HG02571 (cell line): ENCODE measurements at regions not wholly inside any gene's neighbourhood (a gene's known extent, or its start where the extent isn't known, plus 50 kb on each side); places are given as distances from the start of the nearest gene placed in this dataset.
"Not testable (repeated sequence)": the region's sequence is repeated elsewhere in the genome, so short reads cannot be mapped to it uniquely, and the experiment has no call there.

ENCODE experiments used
- ATAC-seq: cut with Tn5 transposase; IDR thresholded peaks from one replicate; pipeline ENCODE4 v1.9.1; 2021; ENCODE audit warnings: mild to moderate bottlenecking, moderate library complexity; ENCODE audit not compliant: unreplicated experiment

DNA sequence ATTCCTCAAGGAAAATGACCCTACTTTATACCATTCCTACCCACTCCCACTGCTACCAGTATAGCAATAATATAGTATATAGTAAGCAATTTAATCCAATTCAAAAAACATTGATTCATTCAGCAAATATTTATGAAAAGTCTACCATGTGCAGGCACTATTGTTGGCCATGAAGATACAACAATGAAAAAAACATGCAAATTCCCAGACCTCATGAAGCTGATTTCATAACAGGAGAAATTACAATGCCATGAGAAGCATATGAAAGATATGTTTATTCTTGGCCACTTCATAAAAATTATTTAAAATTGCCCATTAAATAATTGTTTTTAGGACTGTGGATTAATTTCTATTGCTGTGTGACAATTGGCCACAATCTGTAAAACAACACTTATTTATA, 315.8 kb upstream of the COL8A1 start:
- no peak for ATAC-seq

DNA sequence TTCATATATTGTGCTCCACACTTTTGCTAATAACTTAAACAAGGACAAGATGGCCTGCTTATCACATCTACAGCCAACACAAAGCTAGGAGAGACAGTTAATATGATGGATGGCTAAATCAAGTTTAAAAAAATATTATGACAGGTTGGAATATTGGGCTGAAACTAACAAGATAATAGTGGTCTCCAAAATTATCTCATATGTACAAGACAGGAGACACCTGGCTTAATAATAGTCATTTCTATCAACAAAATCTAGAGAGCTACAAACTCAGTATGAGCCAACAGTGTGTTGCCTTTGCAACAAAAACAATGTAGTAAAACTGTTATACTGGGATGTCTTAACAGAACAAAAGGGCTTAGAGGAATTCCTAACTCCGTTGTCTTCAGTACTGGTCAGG, 317.1 kb upstream of the COL8A1 start:
- no peak for ATAC-seq

DNA sequence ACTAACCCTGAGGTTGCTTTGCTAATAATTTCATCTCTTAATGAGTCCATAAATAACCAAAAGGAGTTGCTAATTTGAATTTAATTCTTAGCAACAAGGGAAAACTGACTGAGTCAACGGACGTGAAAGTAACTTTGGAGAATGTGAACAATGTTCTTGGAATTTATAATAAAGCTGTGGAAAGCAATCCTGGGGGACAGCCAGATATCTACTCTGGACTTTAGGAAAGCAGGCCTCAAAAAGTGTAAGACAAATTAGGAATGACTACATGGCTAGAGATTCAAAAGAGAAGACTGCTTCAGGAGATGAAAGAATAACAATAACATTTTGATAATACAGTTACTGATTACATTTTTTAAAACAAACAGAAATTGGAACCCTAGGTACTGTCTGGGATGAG, 318.4 kb upstream of the COL8A1 start:
- no peak for ATAC-seq

DNA sequence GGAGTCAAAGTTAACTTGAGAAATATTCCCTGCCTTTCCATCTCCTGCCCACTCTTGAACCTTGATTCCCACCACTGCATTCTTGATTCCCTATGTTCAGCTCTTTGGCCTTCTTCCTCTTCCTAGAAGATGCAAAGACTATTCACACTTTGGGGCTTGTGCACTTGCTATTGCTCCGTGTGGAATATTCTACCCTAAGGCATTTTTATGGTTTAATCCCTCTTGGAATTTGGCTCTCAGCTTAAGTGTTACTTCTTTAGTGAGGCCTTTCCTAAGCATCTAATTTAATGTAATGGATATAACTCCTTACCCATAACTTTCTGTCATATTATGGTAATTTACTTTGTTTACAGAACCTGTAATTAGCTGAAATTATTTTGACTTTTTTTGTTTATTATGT, 318.9 kb upstream of the COL8A1 start:
- no peak for ATAC-seq

DNA sequence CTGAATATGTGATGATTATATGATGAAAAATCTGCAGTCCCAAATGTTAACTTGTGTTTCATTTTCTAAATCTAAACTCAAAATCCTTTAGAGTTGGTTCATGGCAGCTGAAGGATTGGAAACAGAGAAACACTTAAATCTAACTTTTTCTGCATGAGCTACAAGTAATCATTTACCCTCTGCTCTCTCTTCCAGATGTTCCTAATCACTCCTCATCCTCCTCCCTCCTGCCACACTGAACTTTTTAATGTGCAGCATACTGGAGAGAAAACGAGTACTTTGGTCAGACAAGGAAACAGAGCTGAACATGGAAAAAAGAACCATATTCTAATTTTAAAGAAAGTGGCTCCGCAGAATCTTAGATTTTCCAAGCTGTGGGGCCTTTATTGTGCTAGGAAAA, 321.2 kb upstream of the COL8A1 start:
- no peak for ATAC-seq

DNA sequence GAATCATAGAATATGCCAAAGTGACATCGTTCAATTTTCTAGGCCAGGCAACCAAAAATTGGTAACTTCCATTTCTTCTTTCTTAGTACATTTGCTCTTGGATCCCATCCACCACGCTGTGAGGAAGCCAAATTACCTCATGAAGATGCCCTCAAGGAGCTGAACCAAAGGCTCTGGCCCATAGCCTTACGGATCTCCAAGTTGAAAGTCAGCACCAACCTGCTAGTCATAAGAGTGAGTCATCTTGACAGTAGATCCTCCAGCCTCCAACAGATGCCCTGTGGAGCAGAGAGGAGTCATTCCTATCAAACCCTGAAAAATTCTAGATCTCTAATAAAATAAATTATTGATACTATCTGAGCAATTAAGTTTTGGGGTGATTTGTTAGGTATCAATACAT, 322.5 kb upstream of the COL8A1 start:
- no peak for ATAC-seq

DNA sequence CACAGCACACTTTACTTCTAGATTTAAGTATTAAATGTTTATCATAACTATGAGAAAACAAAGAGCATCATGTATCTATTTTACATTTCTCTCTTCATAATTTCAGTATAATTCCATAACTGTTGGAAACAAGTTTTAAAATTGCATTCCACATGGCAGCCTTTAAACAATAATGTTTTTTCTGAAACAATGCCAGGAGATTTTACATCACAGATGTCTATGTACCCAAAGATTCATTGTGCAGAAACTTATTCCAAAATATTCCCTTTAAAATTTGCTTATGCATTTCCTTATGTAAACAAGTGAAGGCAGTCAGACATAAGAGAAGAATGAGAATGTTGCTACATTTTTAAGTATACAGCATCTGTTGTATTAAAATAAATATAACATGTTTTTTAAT, 324.9 kb upstream of the COL8A1 start:
- no peak for ATAC-seq

DNA sequence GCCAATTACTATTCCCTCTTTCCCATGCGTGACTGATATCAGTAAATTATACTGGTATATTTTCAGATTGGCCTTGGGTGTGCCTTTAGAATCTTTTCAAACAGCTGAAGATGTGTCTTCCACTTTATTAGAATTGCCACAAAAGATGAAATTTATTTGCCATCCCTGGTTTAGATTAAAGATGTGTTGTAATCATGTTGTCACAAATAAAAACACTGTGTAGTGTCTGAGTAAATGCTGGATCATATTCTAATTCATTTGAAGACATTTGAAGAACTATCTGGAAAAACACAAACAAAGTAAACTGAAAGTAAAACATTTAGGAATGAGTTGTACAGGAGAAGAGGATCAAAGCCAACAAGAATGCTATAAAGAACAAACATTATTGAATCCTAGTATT, 339.7 kb upstream of the COL8A1 start:
- no peak for ATAC-seq

DNA sequence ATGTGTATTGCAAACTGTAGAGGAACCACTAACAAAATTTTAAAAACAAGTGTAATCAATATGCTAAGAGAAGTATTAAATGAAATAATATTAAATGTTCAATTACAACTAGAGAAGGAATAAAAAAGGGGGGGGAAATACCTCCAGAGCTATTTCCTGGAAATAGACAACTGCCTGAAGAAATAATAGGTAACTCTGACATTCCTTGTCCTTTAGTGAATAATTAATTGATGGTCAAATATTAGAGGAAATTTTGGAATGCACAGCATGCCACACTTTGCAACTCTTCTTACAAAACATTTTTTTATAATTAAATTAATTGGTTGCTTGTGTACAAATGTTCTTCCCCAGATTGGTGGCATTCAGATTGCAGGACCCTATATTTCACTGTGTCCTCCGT, 342.6 kb upstream of the COL8A1 start:
- ATAC-seq, result no peak

DNA sequence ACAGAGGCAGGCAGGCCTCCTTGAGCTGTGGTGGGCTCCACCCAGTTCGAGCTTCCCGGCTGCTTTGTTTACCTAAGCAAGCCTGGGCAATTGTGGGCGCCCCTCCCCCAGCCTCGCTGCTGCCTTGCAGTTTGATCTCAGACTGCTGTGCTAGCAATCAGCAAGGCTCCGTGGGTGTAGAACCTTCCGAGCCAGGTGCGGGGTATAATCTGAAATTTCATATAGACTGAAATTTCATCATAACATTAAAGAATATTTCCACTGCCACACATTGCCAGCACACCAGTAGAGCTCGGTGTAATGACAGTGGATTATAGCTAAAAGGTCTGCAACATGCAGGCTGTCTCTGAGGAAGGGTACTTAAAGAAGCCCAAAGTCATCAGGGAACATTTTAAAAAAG, 344.3 kb upstream of the COL8A1 start:
- ATAC-seq, result not testable (repeated sequence)

DNA sequence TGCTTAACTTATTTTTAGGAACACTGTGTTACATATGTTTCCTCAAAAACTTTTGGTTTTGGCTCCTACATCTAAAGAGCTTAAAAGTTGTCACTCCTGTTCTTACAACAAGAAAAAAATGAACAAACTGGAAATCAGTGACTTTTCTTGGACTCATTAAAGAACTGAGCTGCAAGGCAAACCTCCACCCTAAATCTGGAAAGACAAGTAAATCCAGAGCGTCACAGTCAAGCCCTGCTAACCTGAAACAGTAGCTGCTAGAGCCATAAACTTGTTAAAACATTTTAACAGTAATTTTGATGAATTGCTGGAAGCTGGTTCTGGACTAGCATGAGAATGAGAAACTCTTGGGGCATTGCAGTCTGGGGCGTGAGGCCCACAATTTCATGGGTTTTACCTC, 350.5 kb upstream of the COL8A1 start:
- no peak for ATAC-seq

DNA sequence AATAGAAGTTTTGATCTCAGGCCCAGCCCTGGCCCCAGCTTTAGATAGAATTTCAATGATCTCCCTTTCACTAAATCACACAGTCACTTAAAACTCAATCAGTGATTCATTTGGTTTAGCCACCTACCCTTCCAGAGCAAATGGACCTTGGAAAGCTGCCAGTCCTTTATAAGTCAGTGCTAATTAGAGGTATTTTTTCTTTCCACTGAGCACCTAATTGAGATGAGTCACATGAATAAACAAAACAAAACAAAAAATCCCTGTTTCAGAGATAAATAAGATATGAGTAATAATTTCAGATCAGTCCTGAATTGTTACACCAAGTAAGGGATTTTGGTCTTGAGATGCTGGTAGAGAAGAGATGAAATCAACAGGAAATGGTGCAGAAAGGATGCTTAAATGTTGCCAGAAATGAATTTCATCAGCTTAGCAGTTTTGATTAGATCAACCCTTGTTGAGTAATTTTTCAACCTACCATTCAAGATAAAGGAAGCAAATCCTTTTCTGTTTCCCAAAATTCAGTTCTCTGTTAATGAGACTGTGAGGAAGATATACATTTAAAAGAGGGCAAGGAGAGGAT, 352.0 kb upstream of the COL8A1 start:
- no peak for ATAC-seq

DNA sequence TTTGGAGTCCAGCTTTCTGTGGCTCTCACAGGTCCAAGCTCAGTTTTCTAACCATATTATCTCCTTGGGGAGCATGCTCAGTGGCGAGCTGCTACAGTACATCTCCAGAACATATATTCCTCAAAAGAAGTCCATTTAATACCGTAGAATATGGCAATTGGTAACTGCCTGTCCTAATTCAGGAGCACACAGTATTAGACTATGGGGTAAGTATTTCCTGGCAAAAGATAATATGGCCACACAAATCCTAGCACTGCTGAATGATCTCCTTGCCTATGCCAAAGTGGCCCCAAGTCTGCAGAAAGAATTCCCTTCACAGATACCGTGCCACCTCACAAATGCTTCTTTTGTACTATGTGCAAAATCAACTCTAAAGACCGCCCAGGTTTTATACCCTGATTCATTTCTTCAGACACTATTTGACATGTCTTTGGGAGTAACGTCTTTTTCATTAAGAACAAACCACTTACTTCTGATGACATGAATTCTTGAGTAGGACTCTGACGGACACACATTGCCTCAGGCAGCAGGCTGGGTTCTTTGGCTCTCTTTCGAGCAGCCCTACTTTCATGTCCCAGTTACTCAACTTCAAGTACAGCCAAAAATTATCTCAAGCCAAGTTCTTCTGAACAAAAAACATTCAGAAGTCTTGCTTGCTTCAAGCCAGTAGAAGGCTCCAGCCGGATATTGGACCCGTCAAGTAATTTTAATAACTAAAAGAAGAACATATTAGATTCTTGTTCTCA, 368.3 kb upstream of the DCBLD2 start:
- ATAC-seq, result no peak

DNA sequence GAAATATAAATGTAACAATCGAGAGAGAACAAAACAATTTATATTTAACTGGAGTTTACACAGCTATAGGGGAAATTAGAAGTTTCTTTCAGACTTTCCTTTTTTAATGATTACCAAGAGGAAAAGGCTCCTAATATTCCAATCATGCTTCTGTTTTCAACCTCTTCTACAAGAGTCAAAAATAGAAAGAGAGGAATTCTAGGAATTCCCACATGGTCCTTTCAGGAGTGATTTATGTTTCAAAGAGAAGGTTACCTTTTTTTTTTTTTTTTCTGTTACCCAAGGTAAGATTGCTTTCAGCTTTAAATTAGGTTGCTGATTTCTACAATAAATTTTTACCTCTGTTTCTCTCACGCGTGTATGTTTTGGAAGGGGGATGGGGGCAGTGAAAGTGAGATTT, 355.3 kb upstream of the DCBLD2 start:
- no peak for ATAC-seq

DNA sequence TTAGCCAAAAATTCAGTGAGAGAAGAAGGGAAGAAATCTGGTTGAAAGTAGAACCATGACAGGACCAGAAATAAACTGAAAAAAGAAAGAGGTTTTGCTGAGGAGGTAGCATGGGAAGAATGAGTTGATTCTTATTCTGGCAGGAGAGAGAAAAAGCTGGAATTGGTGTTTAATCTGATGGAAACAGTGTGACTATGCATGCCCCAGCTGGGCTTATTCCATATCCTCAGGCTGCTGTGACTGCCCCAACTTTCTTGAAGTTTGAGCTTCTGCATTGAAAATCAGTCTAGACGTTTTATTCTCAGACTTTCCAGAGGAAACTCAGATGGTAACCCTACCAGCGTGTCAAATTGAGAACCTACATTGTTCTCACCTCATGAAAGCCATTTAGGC, 352.5 kb upstream of the DCBLD2 start:
- ATAC-seq, result no peak

DNA sequence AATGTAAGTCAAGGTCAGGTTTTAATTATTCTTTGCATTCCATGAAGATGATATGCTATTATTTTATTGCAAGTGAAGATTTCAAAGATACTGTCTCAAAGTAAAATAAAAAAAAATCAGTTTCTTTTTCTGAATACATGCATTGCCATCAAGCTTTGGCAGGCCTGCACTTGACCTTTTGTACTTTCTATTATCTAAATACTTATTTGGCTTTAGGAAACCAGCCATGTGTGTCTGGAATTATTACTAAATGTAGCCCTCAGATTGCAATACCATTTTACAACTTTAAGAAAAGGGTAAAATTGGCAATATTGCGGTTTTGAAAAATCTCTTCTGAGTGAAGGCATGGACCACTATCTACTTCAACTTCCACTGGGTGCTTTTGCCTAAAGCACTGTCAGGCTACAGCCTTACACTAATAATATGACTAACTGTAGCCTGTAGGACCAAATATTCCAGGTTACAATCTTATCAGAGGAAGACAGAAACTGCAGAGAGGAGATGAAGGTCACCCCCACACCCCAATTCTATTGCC, 349.4 kb upstream of the DCBLD2 start:
- ATAC-seq, result no peak

DNA sequence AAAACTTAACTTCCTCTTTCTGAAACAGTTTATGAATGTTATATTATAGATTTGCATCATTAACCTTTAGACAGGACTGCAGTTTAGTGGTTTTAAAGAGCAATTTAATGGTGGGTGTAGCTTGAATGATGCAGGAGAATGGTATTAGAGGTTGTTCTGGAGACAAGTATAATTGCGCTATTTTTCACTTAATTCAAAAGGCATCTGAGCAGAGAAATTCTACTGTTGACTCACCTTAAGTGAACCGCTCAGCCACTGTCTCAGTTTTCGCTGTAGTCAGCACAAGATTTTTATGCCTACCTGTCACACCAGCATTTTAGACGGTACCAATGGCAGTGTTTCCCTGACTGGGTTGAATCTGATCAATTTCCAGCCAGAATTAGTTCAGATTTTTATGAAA, 348.8 kb upstream of the DCBLD2 start:
- ATAC-seq, result no peak

DNA sequence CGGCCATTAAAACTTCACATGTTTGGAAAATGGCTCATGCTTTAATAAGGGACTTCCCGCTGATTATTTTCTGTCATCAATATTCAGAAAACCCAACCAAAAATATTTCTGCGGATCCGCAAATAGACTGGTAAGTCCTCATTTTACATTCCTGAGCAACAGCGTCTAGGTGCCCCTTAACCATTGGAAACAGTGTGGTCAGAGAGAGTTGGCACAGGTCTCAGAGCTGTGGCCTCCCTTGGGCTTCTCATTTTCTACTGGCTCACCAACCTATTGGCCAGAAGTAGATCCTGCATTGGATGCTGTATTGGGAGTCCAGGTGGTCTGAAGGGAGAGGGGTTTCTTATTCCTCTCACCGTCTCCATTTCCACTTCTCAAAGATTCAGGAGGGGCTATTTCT, 348.1 kb upstream of the DCBLD2 start:
- no peak for ATAC-seq

DNA sequence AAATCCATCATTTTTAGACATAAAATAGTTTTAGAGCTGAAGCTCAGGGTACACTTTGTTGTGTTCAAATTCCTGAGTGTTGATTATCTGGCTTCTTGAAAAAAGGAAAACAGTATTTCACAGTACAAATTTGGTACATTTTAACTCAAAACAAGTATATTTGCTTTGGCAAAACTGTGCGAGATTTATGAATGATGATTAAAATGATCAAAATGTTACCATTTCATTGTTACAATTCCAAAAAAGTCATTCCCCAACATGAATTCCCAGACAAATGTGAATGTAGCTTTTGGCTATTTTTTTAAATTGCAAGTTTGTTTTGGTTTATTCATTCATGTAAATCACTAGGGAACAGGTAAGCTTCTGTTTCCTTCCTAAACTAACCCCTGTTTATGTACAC, 347.4 kb upstream of the DCBLD2 start:
- ATAC-seq, result no peak

DNA sequence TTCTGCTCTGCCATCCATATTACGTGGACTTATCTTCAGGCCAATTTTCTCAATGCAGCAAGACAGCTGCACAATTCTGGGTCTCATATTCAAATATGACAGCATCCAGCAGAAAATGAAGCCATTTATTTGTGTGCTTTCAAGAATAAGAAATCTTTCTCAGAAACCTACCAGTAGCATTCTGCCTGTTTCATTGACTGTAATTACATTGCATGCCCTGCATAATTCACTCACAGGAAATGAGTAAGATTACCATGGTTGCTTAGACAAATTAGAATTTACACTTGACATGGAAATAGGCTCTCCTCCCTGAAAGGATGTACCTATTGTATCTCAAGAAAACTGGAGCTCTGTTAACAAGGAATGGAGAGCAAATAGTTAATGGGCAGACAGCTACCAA, 346.6 kb upstream of the DCBLD2 start:
- ATAC-seq, result no peak

DNA sequence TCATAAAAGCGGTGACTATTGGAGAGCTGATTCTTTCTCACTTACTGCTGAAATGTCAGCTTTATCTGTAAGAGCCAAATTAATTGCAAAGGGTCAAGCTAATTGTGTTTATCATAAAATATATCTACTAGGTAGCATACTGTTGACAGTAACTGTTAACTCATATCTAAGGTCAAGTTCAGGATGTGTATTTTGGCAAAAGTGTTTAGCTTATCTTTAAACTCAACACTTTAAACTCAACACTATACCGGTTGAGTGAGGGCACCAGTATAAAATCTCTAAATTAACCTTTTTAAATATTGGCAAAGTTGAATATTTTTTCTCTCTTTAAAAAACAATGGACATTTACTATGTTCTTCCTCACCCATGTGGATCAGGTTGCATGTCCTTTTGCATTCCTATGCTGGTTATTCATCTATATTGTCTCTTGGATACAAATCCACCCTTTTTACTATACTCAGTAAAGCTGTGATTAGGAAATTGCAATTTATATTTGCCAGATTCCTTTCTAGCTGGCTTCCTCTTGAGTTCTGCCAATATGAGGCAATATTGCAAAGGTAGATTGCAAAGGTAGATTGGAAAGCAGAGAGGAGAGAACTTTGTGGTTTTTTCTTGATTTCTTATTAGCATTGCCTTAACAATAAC, 344.6 kb upstream of the DCBLD2 start:
- no peak for ATAC-seq

DNA sequence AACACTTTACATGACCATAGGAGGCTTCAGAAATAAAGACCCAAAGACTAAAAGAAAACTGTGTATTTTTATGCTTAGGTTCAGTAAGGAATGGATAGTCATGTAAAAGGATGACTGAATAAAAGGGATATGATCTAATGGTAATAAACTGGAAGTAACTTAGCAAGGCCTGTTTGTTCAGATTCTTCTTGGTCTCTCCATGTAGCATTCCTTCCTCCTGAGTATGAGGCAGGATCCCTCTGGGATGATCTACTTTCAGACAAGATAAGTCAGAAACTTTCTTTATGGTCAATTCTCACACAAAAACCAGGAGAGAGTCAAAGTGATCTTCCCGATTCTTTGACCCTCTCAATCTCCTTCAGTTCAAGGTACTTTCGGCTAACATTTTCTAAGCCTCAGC, 340.8 kb upstream of the DCBLD2 start:
- no peak for ATAC-seq
